Small intestine (tissue), 7 donors: ENCODE measurements at regions not wholly inside any gene's neighbourhood (a gene's known extent, or its start where the extent isn't known, plus 50 kb on each side); places are given as distances from the start of the nearest gene placed in this dataset.

Experiments used
- DNase-seq, 2 donors: peaks; one replicate each; pipeline versions ENCODE4 v3.0.0 to v3.0.0-alpha.2; 2013
- FAIRE-seq: peaks from 2 replicates; lab custom pipeline; 2012; peaks lifted over from hg19 to GRCh38; lab: Jason Lieb, UNC
- H3K27ac ChIP-seq, 3 donors: one replicate each; pipeline ENCODE4 v1.5.1; 2013; ENCODE audit warnings: low read length in 2 of 3, mild to moderate bottlenecking in 2 of 3, control low read depth in 1 of 3, inconsistent platforms in 1 of 3, low read depth in 1 of 3, moderate library complexity in 1 of 3
- H3K27me3 ChIP-seq, 3 donors: one replicate each; pipeline ENCODE4 v1.6.1; 2013; ENCODE audit warnings: low read length in 3 of 3, inconsistent platforms in 1 of 3; ENCODE audit not compliant: control insufficient read depth in 3 of 3, insufficient read depth in 3 of 3
- H3K36me3 ChIP-seq, 3 donors: one replicate each; pipeline ENCODE4 v1.6.1; 2013; ENCODE audit warnings: low read length in 3 of 3, inconsistent platforms in 1 of 3, low read depth in 1 of 3, mild to moderate bottlenecking in 1 of 3, moderate library complexity in 1 of 3; ENCODE audit not compliant: control insufficient read depth in 3 of 3, insufficient read depth in 2 of 3
- H3K4me1 ChIP-seq, 3 donors: one replicate each; pipeline ENCODE4 v1.6.1; 2013; ENCODE audit warnings: low read length in 2 of 3, inconsistent platforms in 1 of 3, low read depth in 1 of 3, mild to moderate bottlenecking in 1 of 3, moderate library complexity in 1 of 3; ENCODE audit not compliant: control insufficient read depth in 3 of 3, insufficient read depth in 2 of 3
- H3K4me3 ChIP-seq, 3 donors: one replicate each; pipeline ENCODE4 v1.5.1; 2013; ENCODE audit warnings: low read length in 3 of 3, control low read depth in 1 of 3, inconsistent platforms in 1 of 3, low read depth in 1 of 3, mild to moderate bottlenecking in 1 of 3, moderate library complexity in 1 of 3
- H3K9me3 ChIP-seq, 2 donors: one replicate each; pipeline ENCODE4 v1.6.1; 2013; ENCODE audit warnings: low read depth in 1 of 2, low read length in 1 of 2; ENCODE audit not compliant: control insufficient read depth in 2 of 2, insufficient read depth in 1 of 2
- WGBS, 3 donors: extraction: QIAGEN DNeasy Blood & Tissue Kit; methylation state at CpG; one replicate each; pipeline ENCODE4 v1.1.7; 2013; 5-methylcytosine and 5-hydroxymethylcytosine counted together
- donor health status: healthy with polysubstance abuse.
- donor health status: control.
- donor health status: control.
- donor health status: Bipolar disorder and iron deficiency.
- donor health status: healthy.

DNA sequence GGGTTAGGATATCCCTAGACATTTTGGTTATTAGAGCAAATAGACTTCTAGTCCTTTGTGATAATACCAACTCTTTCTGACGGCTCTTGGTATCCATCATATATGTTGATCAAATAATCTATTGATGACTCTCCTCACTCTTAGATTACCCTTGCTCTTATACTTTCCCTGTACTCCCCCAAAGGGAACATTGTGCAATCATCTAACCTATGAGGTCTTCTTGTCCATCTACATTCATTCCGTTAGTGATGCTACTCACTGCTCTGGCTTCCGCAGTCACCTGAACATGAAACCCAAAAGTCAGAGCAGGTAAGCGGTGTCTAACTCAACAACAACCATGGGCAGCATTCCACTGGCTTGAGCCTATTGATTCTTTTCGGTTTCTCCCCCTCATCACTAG lies 223.7 kb upstream of the SALL1 start:
- H3K9me3 ChIP-seq: no peaks in the 10 kb centered on the region
- H3K36me3 ChIP-seq: no peaks in the 10 kb centered on the region
- 87 to 94% (median 89%) methylated on average over 5 of the region's 5 CpGs for WGBS, 3 donors
- FAIRE-seq: no peak
- no peaks in the 10 kb centered on the region for H3K4me1 ChIP-seq
- H3K27ac ChIP-seq: no peak overlapping the region
- no peak overlapping the region for H3K4me3 ChIP-seq
- no peak for DNase-seq
- no peaks in the 10 kb centered on the region for H3K27me3 ChIP-seq

- Histone ChIP-seq H3K4me1 (no peaks in the 10 kb centered on the region), H3K36me3 (no peaks in the 10 kb centered on the region), H3K9me3 (no peaks in the 10 kb centered on the region), H3K27me3 (no peaks in the 10 kb centered on the region), H3K27ac (no peak overlapping the region), H3K4me3 (no peak overlapping the region)
- no peak for DNase-seq
- WGBS, 3 donors: 79 to 88% (median 84%) methylated on average over 2 of the region's 2 CpGs
- no peak for FAIRE-seq
Observed at GRCh38 chr16:51374346-51374745, 223.3 kb upstream of the SALL1 start.

DNA sequence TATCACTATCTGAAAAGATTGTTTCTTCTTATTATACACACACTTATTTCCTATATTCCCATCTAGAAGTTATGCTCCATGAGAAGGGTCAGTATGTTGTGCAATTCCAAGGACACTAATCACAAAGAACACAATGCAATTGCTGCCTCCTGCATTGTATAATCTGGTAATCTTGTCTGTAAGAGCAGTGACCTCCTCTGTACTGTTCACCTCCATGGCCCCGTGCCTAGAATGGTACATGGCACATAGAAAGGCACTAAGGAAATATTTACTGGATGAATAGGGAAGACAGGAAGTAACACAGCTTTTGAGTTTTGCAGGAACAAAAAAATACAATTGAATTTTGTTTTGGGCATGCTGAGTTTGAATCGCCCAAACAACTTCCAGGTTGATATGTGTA lies 214.6 kb upstream of the SALL1 start:
- no peak for FAIRE-seq
- WGBS, 3 donors: 60 to 67% (median 66%) methylated on average over 2 of the region's 2 CpGs

DNA sequence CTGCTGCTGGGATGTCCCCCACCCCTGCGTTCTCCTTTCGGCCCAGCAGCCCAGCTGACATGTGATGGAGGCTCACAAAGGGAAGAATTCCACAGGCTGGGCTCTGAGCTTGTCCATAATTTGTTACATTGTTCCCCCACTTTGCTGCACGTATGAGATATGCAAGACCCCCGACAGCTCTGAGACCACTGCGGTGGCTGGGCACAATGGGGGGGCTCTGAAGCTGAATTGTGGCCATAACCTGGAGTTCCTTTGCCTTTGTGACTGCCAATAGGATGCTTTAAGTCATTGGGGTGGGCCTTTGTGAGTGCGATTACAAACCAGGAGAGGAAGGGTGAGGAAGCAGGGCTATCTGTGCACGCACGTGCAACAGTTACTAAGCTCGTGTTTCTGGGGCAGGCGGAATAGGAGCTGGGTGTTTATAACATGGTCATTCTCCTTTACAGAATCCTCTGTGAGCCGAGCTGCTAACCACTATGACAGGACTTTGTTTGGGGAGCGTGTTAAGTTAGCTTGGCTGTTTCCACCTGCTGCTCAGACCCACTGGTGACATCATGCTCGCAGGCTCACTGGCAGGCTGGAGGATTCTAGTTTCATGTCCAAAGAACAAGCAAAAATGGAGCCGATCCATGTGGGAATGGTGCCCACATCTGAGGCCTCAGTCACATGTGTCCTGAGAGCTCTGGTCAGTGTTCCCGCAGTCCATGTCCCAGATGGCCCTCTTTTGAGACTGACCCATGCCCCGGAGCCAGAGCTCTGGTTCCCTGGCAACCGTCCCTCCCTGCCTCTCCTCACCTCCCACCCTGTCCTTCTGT lies 208.3 kb upstream of the SALL1 start:
- no peak for FAIRE-seq
- Histone ChIP-seq H3K27ac (no peak overlapping the region), H3K9me3 (no peaks in the 10 kb centered on the region), H3K4me1 (no peaks in the 10 kb centered on the region), H3K27me3 (peaks cover 0 to 2% (median 0%) of the 10 kb centered on the region in 3 donors), H3K4me3 (no peak overlapping the region), H3K36me3 (no peaks in the 10 kb centered on the region)
- no peak for DNase-seq
- WGBS, 3 donors: 51 to 53% (median 53%) methylated on average over 17 of the region's 17 CpGs

More for the DNA sequence above, 214.6 kb upstream of the SALL1 start:
- Histone ChIP-seq H3K27ac (no peak overlapping the region), H3K27me3 (no peaks in the 10 kb centered on the region), H3K9me3 (no peaks in the 10 kb centered on the region), H3K4me3 (no peak overlapping the region), H3K36me3 (no peaks in the 10 kb centered on the region), H3K4me1 (no peaks in the 10 kb centered on the region)
- DNase-seq: no peak

DNA sequence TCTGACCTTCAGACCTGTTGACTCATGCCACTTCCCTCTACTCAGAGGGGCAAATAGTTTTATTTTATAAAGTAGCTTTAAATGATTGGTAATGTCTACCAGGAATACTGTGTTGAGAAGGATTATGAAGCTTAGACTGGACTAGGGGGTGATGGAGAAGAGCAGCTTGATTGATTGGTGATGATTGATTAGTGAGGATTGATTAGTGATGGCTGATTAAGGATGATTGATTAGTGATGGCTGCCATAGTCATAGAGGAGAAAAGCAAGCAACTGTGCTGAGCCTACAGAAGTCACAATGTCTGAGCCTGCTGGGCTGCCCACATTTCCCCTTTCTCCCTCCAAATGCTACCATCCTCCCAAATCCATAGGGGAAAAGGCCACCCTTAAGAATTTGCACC lies 206.8 kb upstream of the SALL1 start:
- Histone ChIP-seq H3K4me1 (no peaks in the 10 kb centered on the region), H3K27ac (no peak overlapping the region), H3K4me3 (no peak overlapping the region), H3K36me3 (no peaks in the 10 kb centered on the region), H3K27me3 (peaks cover 0 to 2% (median 0%) of the 10 kb centered on the region in 3 donors), H3K9me3 (no peaks in the 10 kb centered on the region)
- no peak for FAIRE-seq
- DNase-seq: no peak

DNA sequence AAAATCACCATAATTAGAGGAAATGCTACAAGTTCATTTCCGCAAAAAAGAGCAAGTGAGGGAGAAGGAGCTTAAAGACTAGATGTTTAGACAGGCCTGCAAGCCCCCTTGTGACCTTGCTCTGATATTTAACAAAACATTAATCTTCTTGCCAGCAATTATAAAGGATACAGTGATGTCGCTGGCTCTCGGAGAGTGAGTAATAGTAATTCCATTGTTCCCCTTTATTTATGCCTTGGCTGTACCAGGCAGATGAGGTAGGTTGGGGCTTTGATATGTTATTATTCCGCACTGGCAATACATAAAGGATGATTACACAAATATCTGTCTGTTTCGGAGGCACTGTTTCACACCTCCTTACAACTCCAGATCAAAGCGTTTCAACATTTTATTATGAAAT lies 204.8 kb upstream of the SALL1 start:
- no peaks in the 10 kb centered on the region for H3K4me1 ChIP-seq
- no peaks in the 10 kb centered on the region for H3K36me3 ChIP-seq
- no peak overlapping the region for H3K4me3 ChIP-seq
- peaks cover 0 to 2% (median 0%) of the 10 kb centered on the region in 3 donors for H3K27me3 ChIP-seq
- no peaks in the 10 kb centered on the region for H3K9me3 ChIP-seq
- 82 to 91% (median 89%) methylated on average over 6 of the region's 6 CpGs for WGBS, 3 donors
- no peak for FAIRE-seq
- H3K27ac ChIP-seq: no peak overlapping the region
- DNase-seq: no peak

DNA sequence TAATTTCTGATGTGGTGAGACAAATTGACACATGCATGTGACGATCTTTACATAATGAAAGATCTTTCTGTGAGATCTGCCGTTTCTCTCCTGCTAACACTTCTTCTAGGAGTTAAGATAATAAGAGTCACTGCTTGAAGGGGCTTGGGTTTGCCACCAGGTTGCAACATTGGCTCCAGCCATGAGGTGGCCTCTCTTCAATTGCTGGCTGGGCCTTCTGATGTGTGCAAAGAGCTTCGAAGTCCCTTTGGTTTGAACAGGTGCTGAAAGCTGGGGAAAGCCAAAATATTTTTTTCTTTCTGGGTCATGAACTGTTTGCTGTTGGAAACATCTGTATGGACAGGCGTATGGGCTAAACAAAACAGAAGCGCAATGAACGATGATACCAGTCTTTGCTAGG lies 204.1 kb upstream of the SALL1 start:
- FAIRE-seq (no peak), DNase-seq (no peak)
- Histone ChIP-seq H3K36me3 (no peaks in the 10 kb centered on the region), H3K4me1 (no peaks in the 10 kb centered on the region), H3K9me3 (no peaks in the 10 kb centered on the region), H3K4me3 (no peak overlapping the region), H3K27me3 (peaks cover 0 to 2% (median 0%) of the 10 kb centered on the region in 3 donors), H3K27ac (no peak overlapping the region)
- WGBS, 3 donors: 71 to 77% (median 76%) methylated on average over 6 of the region's 6 CpGs

DNA sequence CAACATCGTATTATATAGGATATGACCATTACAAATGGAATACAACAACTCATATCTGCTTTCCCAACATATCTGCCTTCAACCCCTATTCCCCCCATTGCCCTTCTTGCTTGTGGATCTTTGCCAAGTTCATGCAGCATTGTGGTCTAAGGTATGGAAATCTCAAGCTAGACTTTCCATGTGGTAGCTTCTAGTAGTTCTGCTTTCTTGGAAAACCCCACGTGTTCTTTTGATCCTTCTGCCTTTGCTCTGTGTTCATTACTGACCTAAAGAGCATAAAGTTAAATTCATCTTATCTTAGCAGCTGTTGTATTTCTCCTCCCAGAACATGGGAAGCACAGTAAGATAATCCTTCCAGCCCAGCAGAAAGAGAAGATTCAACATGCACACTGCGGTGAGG lies 202.0 kb upstream of the SALL1 start:
- H3K9me3 ChIP-seq: no peaks in the 10 kb centered on the region
- no peaks in the 10 kb centered on the region for H3K4me1 ChIP-seq
- 65 to 78% (median 77%) methylated on average over 3 of the region's 3 CpGs for WGBS, 3 donors
- H3K27me3 ChIP-seq: no peaks in the 10 kb centered on the region
- no peaks in the 10 kb centered on the region for H3K36me3 ChIP-seq
- DNase-seq: no peak
- FAIRE-seq: no peak
- H3K4me3 ChIP-seq: no peak overlapping the region
- no peak overlapping the region for H3K27ac ChIP-seq

DNA sequence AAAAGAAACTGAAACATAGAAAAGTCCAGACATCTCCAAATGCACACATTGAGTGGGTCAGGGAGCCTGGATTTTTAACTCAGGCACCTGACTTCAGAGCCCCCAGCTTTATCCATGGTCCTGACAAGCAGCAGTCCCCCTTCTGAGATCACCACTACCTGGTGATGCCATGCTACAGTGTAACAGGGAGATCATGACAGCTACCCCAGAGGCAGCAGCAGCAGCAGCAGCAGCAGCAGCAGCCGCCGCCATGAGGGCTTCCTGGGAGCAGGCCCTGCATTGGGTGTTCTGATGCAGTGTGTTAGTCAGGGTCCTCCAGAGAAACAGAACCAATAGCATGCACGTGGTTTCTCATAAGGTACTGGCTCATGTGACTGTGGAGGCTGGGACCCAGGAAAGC lies 198.6 kb upstream of the SALL1 start:
- no peaks in the 10 kb centered on the region for H3K9me3 ChIP-seq
- FAIRE-seq (no peak), DNase-seq (no peak)
- no peak overlapping the region for H3K27ac ChIP-seq
- no peak overlapping the region for H3K4me3 ChIP-seq
- H3K36me3 ChIP-seq: no peaks in the 10 kb centered on the region
- whole genome bisulfite sequencing, 3 donors: 84 to 89% (median 88%) methylated on average over 3 of the region's 3 CpGs
- H3K27me3 ChIP-seq: no peaks in the 10 kb centered on the region
- H3K4me1 ChIP-seq: no peaks in the 10 kb centered on the region
